GM19240 (cell line): ENCODE measurements at regions not wholly inside any gene's neighbourhood (a gene's known extent, or its start where the extent isn't known, plus 50 kb on each side); places are given as distances from the start of the nearest gene placed in this dataset.

Source experiments
- DNase-seq: peaks from one replicate; pipeline ENCODE4 v3.0.0; 2011; ENCODE audit warnings: low spot score; ENCODE audit not compliant: insufficient read length

DNA sequence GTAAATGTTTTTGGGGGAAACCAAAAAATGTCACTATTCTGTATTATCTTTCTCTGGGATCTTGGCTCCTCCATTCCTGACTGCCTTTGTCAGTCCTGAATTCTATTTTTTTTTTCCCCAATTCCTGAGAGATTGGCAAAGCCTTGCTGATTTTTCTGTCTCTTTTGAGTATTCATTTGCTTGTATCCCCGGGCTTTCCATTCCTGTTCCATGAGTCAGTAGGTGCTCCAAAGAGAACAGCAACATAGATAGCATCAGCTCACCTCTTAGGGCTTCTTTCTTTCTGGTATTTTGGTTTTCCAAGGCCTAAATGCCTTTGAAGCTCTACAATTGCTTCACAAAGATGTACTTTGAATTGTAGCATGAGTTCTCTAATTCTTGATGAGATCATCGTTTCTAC is 271.7 kb upstream of the LRRC3B start:
- DNase-seq = no peak

DNA sequence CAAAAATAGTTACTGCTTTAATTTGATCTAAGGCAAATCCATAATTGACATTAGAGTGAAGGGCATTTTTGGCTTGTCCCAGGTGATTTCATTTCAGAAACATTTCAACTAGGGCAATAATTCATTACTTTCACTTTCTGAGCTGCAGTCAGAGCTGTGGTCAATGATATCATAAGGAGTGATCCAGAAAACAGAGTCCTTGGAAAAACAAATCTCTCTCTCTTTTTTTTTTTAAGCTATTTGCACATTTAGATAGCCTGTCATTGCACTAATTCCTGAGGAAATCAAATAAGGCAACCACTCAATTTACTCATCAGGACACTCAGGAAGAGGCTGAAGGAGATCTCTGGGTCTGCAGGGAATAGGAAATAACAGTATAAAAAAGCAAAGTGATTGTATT is 269.5 kb upstream of the LRRC3B start:
- DNase-seq = no peak

DNA sequence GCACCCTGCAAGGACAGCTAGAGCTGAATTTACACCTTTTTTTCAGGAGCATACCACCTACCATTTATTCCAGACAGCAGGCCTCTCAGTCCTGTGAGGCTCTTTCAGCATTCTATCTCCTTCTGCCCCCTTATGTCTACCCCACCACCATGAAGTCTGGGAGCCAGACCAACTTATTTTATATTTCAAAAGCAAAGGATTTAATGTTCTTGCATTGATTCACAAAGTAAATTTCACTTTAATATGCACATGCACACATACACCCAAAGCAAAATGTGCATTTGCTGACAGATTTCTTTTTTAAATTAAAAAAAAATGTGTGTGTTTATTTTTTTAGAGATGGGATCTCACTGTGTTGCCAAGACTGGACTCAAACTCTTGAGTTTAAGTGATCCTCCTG is 264.2 kb upstream of the LRRC3B start:
- DNase-seq = no peak

DNA sequence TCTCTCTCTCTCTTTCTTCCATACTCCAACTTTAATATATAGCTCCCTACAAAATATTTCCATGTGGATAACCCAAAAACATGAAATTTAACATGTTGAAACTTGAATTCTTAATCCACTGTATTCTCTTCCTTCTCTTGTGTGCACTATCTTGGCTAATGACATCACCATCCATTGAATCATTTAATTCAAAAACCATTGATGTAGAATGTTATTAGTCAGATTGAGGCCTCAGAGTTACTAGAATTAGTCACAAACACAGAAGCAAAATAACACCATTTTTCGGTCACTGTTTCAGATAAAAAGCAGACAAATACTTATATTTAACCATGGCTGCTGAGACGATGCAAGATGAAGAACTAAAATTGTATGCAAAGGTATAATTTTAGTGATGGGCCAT is 256.9 kb upstream of the LRRC3B start:
- DNase-seq = no peak

DNA sequence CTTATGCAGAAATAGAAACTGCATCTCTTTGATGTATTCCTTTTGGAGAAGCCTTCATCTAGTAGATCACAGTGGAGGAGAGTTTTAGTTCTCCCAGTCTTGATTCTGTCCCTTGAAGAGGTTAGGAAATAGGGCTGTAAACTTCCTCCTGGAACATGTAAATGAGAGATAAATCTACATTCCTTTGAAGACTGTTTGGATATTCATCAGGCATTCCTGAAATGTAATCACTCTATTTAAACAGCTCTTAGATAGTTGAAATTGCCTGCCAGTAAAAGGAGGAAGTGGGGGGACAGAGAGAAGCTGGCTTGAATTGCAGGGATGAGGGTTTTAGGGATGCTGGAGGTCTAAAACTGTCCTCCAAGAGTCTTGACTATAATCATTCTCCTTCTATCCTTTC is 254.3 kb upstream of the LRRC3B start:
- no peak for DNase-seq

DNA sequence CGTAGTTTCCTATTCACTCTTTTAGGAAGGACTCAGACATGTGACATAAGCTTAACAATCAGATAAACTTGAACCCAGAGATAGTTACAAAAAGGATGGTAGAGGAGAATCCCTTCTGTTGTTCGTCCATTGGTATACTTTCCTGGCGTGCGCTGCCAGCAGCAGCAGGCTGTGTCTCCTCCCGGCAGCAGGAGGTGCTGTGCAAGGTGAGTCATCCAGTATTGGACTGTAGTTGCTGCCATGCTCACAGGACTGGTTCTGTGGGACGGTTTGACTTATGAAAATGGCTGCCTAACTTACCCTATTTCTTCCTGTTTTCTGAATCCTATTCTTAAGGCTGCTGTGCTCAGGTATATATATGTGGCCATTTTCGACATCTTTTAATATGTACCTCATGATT is 253.4 kb upstream of the LRRC3B start:
- DNase-seq = no peak

DNA sequence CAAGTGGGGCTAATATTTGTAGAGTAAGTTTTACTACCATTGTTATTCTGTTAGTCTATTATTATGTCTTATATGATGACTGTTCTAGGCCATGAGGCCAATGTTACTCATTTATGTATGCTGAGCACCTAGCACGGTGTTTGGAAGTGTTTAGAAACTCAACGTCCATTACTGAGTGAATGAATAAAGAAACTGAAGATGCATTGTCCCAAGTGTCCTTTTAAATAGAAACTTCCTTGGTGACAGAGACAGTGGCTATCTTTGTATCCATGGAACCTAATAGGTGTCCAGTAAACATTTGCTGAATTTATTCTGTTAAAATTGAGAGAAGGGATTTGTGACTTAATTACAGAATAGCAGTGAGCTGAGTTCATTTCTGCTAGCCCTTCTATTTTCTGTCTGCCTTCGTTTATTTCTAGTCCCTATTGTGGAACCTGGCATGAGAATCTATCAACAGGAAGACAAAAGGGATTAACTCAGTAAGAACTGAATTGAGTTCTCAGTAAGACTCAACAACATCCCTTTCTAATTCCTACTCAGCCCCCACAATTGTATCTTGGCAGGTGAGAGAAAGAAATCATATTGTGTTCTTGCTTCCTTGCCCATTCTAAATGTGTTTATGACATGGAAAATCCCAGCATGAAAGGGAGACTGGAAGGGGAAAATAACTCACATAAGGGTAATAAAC is 246.6 kb upstream of the LRRC3B start:
- no peak for DNase-seq

DNA sequence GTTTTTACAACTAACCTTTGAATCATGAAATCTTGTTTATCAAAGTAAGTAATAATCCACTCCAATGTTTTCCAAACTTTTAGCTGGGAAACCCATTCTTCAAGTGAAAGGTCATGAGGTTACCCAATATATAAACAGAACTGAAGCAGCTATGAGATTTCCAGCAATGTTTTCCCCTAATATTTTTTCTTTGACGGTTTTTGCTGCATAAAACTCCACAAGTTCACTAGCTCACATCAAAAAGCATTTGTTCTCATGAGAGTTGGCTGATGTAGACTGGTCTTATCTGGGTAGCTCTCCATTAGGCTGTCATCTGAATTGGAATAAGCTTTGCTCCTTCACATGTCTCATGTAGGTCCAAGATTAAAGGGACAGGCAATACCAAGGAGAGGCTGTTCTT is 241.2 kb upstream of the LRRC3B start:
- no peak for DNase-seq

DNA sequence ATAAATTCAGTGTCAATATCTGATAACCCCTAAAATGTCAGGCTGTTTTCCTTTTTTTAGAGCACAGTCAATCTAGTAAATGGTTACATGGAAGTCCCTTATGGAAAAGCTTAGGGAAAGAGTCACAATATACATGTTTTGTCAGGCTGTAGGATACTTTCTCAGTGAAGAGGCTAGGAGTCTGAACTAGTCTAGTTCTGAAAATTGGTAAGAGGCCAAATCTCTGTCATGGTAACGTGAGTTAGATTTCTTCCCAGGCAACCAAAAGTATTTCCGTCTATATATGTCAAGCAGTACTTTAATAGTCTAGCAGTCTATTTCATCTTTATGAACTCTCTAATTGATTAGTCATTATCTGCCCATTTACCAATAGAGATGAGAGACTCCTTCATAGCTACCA is 215.9 kb upstream of the LRRC3B start:
- DNase-seq = no peak

DNA sequence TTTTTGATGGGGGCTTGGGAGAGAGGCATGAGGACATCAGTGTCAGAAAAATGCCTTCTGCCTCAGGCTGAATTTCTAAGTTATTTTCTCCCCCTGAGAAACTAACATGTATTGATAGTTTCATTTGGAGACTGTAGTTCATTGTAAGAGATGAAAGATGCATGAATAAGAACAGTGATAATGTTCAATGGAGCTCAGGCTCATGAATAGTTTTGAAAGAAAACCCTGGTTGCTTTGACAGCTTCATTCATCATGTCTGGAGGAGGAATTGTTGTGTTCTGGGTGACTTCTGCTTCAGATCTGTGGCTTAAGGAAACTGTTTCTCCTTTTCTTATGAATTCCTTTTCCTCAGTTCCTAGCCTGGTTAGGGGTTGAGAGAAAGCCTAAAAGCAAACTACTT is 204.0 kb upstream of the LRRC3B start:
- no peak for DNase-seq

DNA sequence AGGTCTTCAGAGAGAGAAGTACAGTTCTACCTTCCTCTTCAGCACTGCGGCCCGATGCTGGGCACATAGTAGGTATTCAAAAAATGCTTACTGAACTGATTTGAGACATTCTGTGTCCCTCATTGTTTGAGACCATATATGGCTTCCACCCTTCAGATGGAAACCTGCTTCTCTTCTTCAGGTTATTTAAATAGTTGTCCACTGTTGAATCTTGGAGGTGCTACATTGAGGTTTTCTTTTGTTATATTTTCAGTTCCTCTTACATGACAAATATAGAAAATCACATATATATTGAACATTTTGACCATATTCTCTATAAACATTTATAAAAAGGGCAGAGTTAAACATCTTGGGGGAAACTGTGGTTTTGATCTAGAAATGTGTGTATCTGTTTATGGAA is 200.2 kb upstream of the LRRC3B start:
- DNase-seq = no peak

DNA sequence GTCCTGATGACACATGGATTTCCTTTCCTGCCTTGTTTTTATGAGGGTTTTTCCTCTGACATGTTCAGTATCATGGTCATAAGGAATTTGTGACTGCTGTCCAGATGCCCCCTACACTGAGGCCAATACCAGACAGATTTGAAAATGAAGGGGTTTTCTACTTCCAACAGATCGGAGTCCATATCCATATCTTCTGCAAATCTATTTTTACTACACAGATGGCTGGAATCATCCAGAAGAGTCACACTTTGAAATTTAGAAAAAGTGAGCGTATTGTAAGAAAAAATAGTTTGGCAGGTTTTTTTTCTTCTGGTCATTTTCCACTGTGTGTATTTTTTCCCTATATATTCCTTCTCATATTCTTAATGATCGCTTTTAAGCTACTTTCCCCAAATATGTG is 197.5 kb upstream of the LRRC3B start:
- DNase-seq = no peak

DNA sequence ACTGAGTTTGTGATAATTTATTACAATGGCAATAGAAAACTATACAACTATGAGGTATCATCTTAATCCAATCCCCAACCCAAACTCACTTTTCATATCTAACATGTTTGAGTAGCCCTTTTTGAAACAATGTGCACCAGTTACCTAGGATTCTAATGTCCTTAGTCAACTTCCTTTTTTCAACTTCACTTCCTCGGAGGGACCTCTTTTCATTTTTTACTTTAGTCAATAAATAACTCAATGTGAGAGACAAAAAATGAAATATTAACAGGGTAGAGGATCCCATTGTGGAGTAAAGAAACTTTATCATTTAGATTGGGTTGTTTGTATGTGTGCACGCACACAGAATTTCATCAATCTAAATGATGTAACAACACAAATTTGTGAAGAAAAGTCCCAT is 193.6 kb upstream of the LRRC3B start:
- no peak for DNase-seq

DNA sequence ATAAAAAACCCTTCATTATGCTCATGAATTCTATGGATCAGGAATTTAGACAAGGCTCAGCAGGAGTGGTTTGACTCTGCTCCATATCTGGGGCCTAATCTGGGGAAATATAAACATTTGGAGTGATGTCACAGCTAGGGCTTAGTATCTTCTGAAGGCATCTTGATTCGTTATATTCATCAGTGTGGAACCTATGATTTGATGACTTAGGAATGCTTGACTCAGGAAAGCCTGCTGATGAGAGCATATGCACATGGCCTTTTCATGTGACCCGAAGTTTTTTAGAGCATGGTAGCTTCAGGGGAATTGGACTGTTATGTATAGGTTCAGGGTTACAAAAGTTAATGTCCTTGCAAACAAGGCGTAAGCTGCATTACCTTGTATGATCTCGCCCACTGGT is 184.9 kb upstream of the LRRC3B start:
- DNase-seq = no peak

DNA sequence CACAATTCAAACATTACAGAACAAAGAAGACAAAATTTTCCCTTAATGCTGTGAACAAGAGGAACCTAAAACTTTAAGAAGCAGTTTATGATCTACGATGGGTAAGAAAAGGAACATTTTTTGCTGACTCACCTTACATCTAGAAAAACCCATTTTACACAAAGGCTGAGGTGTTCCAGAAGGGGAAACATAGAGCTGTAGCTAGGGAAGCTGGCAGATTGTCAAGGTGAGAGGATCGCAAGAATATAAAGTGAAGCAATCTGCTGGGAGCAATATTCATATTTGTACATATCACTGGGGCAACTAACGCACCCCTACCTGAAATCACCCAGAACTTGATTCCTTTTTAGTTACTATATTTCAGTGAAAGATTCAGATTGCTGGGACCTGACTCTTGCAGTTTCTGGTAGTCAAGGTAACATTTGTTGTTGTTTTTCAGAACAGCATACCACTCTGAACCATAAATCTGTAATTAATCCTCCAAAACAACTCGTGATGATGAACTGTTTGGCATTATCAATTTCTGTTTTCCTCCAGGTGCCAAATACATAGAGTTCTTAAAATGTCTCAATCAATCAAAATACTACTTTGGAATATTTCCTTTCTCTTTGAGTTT is 184.1 kb upstream of the LRRC3B start:
- DNase-seq = no peak

DNA sequence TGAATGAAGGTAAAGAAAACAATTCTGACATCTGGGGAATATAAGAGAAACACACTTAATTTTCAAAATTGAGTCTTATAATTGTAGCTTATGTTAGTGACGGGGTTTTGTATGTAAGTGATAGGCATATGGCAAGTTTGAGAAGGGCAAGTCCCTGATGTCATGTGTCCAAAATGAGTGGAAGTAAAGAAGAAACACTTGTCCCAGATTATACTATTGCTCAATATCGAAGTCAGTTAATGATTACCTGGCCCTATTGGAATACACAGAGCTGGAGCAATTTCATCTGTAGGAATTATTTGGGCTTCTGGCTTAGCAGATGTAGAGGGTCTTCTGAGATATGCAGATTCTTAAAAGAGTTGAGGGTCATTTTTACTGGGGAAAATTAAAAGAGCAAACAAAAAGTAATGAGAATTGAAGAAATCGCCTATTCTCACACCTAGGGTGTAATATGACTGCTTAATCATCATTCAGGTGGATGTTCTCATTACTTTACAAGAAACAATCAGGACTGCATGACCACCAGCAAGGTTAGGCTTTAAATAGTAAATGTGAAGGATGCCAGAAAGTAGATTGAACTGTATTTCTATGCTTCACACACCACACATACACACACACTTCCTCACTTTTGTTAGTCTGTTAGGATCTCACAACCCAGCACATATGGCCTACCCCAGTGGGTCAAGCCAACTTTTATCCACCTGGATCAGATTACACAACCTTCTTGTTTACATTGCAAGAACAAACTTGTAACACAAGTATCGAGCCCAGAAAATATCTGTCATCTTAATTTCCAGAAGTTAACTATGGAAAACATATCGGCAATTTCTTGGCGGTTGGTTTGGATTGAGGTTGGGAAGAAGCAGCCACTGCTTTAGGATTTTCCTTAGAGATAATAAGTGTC is 183.3 kb upstream of the LRRC3B start:
- no peak for DNase-seq

DNA sequence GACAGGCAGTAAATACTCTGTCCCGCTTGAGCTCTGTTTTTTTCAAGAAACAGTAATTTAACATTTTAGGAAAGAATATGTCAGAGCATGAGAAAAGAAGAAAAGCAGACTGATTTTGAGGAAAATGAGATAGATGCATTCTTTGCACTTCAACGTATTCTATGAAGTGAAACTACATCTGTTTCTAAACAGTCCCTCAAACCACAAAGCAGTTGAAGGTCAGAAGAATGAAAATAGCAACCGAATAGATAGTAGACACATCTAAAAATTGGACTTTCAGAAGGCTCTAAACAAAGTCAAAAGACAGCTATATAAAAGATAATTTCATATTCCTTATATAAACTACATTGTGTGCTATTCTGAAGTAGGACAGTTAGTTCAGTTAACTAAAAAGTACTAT is 172.6 kb upstream of the LRRC3B start:
- no peak for DNase-seq

DNA sequence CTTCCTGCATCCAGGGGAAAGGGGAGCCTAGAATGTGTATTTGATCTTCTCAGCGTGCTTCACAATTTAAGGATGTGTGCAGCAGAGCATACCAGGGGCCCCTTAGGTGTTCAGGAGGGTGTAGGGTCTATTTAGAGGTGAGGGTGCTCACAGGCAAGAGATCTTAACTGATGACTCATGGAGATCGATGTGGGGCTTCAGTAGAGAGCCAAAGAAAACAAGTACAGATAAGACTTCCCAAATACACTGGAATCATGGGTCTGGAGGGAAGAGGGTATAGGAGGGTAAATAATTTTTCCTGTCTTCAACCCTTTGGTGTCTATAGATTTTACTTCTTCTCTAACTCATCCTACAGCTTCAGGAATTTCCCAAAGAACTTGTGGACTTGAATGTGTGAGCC is 170.2 kb upstream of the LRRC3B start:
- DNase-seq = no peak

DNA sequence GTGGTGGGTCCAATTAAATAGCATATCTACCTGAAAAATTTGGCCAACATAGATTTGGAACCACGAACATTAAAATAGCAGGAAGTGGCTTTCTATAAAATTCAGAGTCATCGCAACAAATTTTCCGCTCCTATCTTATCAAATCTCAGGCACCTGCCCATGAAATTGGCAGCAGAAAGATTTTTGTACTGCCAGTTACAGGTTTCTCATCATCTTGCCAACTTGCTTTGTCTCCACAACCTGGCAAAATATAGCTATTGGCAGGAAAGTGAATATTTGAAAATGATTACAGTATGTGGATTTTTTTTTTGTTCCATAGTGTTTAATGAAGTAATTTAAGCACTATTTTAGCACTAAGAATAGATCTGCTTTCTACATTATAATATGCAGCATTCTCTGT is 161.6 kb upstream of the LRRC3B start:
- DNase-seq = no peak

DNA sequence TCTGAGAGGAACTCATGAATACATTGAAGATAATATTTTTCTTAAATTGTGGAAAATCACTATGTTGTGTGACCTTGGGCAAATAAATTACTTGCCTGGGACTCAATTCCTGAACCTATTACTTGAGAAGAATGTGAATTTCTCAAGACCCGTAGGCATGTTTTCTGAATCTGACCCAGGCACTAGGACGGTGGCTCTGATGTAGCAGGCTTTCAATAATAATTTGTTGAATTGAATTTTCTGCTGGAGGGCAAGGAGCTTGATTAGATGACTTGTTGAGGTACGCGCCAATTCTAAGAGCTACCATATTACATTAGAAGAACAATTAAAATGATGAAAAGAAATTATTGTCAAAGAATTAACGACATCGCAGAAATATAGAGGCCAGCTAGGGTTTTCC is 150.2 kb upstream of the LRRC3B start:
- no peak for DNase-seq

DNA sequence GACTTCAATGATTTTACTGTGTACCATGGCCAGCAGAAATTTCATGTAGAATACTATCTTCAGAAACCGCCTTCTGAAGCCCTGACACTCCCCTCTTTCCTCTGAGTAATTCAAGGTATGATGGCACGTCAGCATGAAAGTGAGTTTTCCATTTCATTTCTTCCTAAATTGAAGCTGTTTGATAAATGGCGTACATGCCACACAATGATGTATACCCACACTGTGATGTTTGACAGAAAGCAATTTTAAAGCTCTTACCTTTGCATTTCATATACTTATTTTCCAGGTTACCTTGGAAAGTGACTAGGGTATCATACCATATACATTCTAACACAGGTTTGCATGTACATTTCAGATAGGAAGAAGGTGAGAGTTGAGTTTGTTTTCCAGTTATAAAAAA is 147.9 kb upstream of the LRRC3B start:
- DNase-seq = no peak

DNA sequence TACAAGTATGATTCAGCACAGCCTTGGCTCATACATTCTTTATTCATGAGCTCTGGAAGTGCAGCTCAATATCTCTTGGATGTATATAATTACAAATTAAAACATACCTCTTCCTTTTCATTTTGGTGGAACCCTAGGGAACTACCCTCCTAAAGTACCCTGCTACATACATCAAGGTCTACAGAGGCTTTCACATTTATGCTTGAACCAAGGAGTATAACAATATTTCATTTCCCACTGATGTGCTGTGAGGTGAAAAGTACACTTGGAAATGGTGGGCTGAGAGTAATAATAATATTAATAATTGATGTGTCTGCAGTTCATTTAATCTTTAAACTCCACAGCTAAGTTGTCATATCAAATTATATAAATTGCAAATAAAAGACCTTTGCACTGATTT is 142.2 kb upstream of the LRRC3B start:
- DNase-seq = no peak

DNA sequence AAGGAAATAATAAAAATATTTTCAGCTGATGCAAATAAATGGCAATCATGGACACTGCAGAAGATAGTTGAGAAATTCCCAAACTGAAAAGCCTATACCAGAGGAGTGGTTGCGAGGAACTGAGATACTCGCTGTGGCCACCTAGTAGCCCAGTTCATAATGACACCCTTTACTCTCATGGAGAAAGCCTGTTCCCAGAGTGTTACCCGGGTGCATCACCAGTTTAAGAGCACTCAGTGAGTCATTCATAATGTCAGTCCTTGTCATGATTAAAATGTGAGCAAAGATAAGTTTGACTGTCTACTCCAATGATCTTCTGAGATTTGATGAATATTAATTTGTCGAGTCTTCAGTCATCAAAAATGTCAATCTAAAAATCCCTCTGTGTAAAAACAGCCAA is 138.4 kb upstream of the LRRC3B start:
- no peak for DNase-seq
